ENCODE measurements at regions not wholly inside any gene's neighbourhood (a gene's known extent, or its start where the extent isn't known, plus 50 kb on each side); places are given as distances from the start of the nearest gene placed in this dataset.

DNA sequence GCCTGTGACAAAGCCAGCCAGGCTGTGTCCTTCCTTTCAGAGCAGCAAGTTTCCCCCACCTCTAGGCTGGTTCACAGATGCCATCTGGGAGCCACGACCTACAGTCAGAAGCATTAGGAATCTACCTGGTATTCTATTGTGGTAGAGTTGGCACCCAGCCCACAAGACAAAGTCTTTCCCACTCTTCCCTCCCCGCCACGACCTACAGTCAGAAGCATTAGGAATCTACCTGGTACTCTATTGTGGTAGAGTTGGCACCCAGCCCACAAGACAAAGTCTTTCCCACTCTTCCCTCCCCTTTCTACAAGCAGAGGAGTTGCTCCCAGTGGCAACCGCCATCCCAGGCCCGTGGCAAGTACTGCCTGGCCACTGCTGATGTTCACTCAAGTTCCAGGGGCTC is 157.8 kb upstream of the TNC start:
- Histone ChIP-seq H2AFZ (ENCODE audit: low read depth) (no peak overlapping the region), H3K27ac (ENCODE audit: low read depth in 2 of 2, low read length in 1 of 2) (no peak overlapping the region), H3F3A (replicated peaks; ENCODE audit: insufficient read depth) (peaks cover 4% of the 10 kb centered on the region), H3K9me2 (peaks cover 4% of the 10 kb centered on the region; the same call in 1 of the 2 replicates), H4K20me1 (ENCODE audit: insufficient read depth) (no peaks in the 10 kb centered on the region), H3K27me3 (ENCODE audit: insufficient read depth) (no peaks in the 10 kb centered on the region), H3K9ac (no peak overlapping the region), H3K4me3 (ENCODE audit: low read depth in 2 of 2, low read length in 1 of 2) (no peak overlapping the region), H3K9me3 (no peaks in the 10 kb centered on the region), H3K36me3 (replicated peaks in 1 of 2; ENCODE audit: control insufficient read depth in 1 of 2, insufficient read depth in 2 of 2, low read length in 1 of 2) (no peaks in the 10 kb centered on the region), H3K4me2 (no peak overlapping the region), H3K4me1 (ENCODE audit: control insufficient read depth in 1 of 2, insufficient read depth in 2 of 2, low read depth in 1 of 2, low read length in 1 of 2) (peaks cover 0 to 7% of the 10 kb centered on the region in 2 experiments; a peak in 2 of 4 replicates), H3K79me2 (ENCODE audit: insufficient read depth) (no peaks in the 10 kb centered on the region)
- CTCF ChIA-PET = no interaction called here
- 70% methylated on average over 5 of the region's 5 CpGs for WGBS (ENCODE audit: low lambda C conversion rate)
- POLR2A ChIA-PET = no interaction called here
- no peak for TF ChIP-seq TCF12 (IDR thresholded peaks at IDR 0.05)
- no peak for TF ChIP-seq GABPA (IDR thresholded peaks at IDR 0.05; ENCODE audit: low read depth)
- no peak for TF ChIP-seq REST (IDR thresholded peaks at IDR 0.05; ENCODE audit: low read depth, low read length)
- no peak for TF ChIP-seq TEAD4 (IDR thresholded peaks at IDR 0.05; ENCODE audit: borderline replicate concordance, insufficient read depth)
- DNase-seq = no peak

- peaks cover 4% of the 10 kb centered on the region; the same call in 1 of the 2 replicates for H3K9me2 ChIP-seq
- H3K4me2 ChIP-seq = no peak overlapping the region
- no peaks in the 10 kb centered on the region for H3K27me3 ChIP-seq (ENCODE audit: insufficient read depth)
- POLR2A ChIA-PET = no interaction called here
- H3K4me3 ChIP-seq (ENCODE audit: low read depth in 2 of 2, low read length in 1 of 2) = no peak overlapping the region
- no peaks in the 10 kb centered on the region for H4K20me1 ChIP-seq (ENCODE audit: insufficient read depth)
- TF ChIP-seq POLR2AphosphoS5 (IDR thresholded peaks at IDR 0.05; ENCODE audit: low read depth, low read length) = no peak
- no peak overlapping the region for H2AFZ ChIP-seq (ENCODE audit: low read depth)
- 58% methylated on average over 2 of the region's 2 CpGs for WGBS (ENCODE audit: low lambda C conversion rate)
- no peaks in the 10 kb centered on the region for H3K9me3 ChIP-seq
- no peak overlapping the region for H3K9ac ChIP-seq
- no peak overlapping the region for H3K27ac ChIP-seq (ENCODE audit: low read depth in 2 of 2, low read length in 1 of 2)
- H3K79me2 ChIP-seq (ENCODE audit: insufficient read depth) = no peaks in the 10 kb centered on the region
- CTCF ChIA-PET = no interaction called here
- peaks cover 0 to 7% of the 10 kb centered on the region in 2 experiments; a peak in 2 of 4 replicates for H3K4me1 ChIP-seq (ENCODE audit: control insufficient read depth in 1 of 2, insufficient read depth in 2 of 2, low read depth in 1 of 2, low read length in 1 of 2)
- DNase-seq = no peak
- peaks cover 4% of the 10 kb centered on the region for H3F3A ChIP-seq (replicated peaks; ENCODE audit: insufficient read depth)
- no peaks in the 10 kb centered on the region for H3K36me3 ChIP-seq (replicated peaks in 1 of 2; ENCODE audit: control insufficient read depth in 1 of 2, insufficient read depth in 2 of 2, low read length in 1 of 2)
Measured at GRCh38 chr9:115276621-115277020, 158.7 kb upstream of the TNC start.

- H4K20me1 ChIP-seq (ENCODE audit: insufficient read depth) = no peaks in the 10 kb centered on the region
- 91% methylated on average over 3 of the region's 3 CpGs for WGBS (ENCODE audit: low lambda C conversion rate)
- no peaks in the 10 kb centered on the region for H3K9me3 ChIP-seq
- POLR2A ChIA-PET = no interaction called here
- H2AFZ ChIP-seq (ENCODE audit: low read depth) = no peak overlapping the region
- peaks cover 4% of the 10 kb centered on the region; the same call in 1 of the 2 replicates for H3K9me2 ChIP-seq
- peaks cover 0 to 7% of the 10 kb centered on the region in 2 experiments; a peak in 2 of 4 replicates for H3K4me1 ChIP-seq (ENCODE audit: control insufficient read depth in 1 of 2, insufficient read depth in 2 of 2, low read depth in 1 of 2, low read length in 1 of 2)
- no peaks in the 10 kb centered on the region for H3K36me3 ChIP-seq (replicated peaks in 1 of 2; ENCODE audit: control insufficient read depth in 1 of 2, insufficient read depth in 2 of 2, low read length in 1 of 2)
- no peak overlapping the region for H3K27ac ChIP-seq (ENCODE audit: low read depth in 2 of 2, low read length in 1 of 2)
- no peak for DNase-seq
- no peak for TF ChIP-seq RCOR1 (IDR thresholded peaks at IDR 0.05; ENCODE audit: low read length)
- TF ChIP-seq FOXM1 (IDR thresholded peaks at IDR 0.05; ENCODE audit: low read depth) = no peak
- no peak for TF ChIP-seq USF2 (IDR thresholded peaks at IDR 0.05; ENCODE audit: borderline replicate concordance, low read depth, low read length)
- TF ChIP-seq, protein P1, sequence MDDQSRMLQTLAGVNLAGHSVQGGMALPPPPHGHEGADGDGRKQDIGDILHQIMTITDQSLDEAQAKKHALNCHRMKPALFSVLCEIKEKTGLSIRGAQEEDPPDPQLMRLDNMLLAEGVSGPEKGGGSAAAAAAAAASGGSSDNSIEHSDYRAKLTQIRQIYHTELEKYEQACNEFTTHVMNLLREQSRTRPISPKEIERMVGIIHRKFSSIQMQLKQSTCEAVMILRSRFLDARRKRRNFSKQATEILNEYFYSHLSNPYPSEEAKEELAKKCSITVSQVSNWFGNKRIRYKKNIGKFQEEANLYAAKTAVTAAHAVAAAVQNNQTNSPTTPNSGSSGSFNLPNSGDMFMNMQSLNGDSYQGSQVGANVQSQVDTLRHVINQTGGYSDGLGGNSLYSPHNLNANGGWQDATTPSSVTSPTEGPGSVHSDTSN (IDR thresholded peaks at IDR 0.05) = no peak
- H3K4me3 ChIP-seq (ENCODE audit: low read depth in 2 of 2, low read length in 1 of 2) = no peak overlapping the region
- peaks cover 4% of the 10 kb centered on the region for H3F3A ChIP-seq (replicated peaks; ENCODE audit: insufficient read depth)
- H3K4me2 ChIP-seq = no peak overlapping the region
- no peak overlapping the region for H3K9ac ChIP-seq
- no peaks in the 10 kb centered on the region for H3K79me2 ChIP-seq (ENCODE audit: insufficient read depth)
- no peaks in the 10 kb centered on the region for H3K27me3 ChIP-seq (ENCODE audit: insufficient read depth)
- CTCF ChIA-PET = no interaction called here
Measured at GRCh38 chr9:115277301-115277700, 159.3 kb upstream of the TNC start.

Data from SK-N-SH (cell line).